Activated CD8-positive, alpha-beta T cell treated with anti-CD3 and anti-CD28 coated beads for 36 hours (primary cell): ENCODE measurements at regions not wholly inside any gene's neighbourhood (a gene's known extent, or its start where the extent isn't known, plus 50 kb on each side); places are given as distances from the start of the nearest gene placed in this dataset.

ENCODE experiments used
- ATAC-seq: fragments of 200-7000 bp; cut with Tn5 transposase; one replicate; pipeline ENCODE4 v1.10.0; 2021; ENCODE audit warnings: mild to moderate bottlenecking, moderate library complexity
- CTCF ChIA-PET: fragments of 350-600 bp; sonication (Branson Sonifier 250); formaldehyde crosslinking; loops from one replicate; lab custom pipeline; 2021; ENCODE audit warnings: antibody characterized with exemption; lab: Charles Lee
- POLR2A ChIA-PET: fragments of 350-600 bp; sonication (Branson Sonifier 250); formaldehyde crosslinking; loops from one replicate; lab custom pipeline; 2021; ENCODE audit warnings: antibody characterized with exemption; lab: Charles Lee
- DNase-seq: peaks from one replicate; pipeline ENCODE4 v3.0.0-alpha.2; 2020
- H3K27ac Mint-ChIP-seq: one replicate; pipeline ENCODE4 v1.8.0; 2021; ENCODE audit warnings: mild to moderate bottlenecking, mixed read lengths
- H3K27me3 Mint-ChIP-seq: one replicate; pipeline ENCODE4 v1.8.0; 2021; ENCODE audit warnings: mixed read lengths
- H3K36me3 Mint-ChIP-seq: one replicate; pipeline ENCODE4 v1.8.0; 2021; ENCODE audit warnings: low read depth, mixed read lengths
- H3K4me1 Mint-ChIP-seq: one replicate; pipeline ENCODE4 v1.8.0; 2021; ENCODE audit warnings: low read depth, mixed read lengths
- H3K4me3 Mint-ChIP-seq: one replicate; pipeline ENCODE4 v1.8.0; 2021; ENCODE audit warnings: mild to moderate bottlenecking, moderate library complexity, mixed read lengths
- H3K9me3 Mint-ChIP-seq: one replicate; pipeline ENCODE4 v1.8.0; 2021; ENCODE audit warnings: mixed read lengths
- intact Hi-C: fragments of 100-400 bp; cut with micrococcal nuclease; formaldehyde crosslinking; loops from one replicate; pipeline ENCODE4 v1.10.0; 2022
- TF ChIP-seq, protein P1 (sequence below): fragments of 200-600 bp; IDR thresholded peaks from one replicate; pipeline ENCODE4 v1.8.0; 2022; ENCODE audit warnings: antibody characterized with exemption, mild to moderate bottlenecking

DNA sequence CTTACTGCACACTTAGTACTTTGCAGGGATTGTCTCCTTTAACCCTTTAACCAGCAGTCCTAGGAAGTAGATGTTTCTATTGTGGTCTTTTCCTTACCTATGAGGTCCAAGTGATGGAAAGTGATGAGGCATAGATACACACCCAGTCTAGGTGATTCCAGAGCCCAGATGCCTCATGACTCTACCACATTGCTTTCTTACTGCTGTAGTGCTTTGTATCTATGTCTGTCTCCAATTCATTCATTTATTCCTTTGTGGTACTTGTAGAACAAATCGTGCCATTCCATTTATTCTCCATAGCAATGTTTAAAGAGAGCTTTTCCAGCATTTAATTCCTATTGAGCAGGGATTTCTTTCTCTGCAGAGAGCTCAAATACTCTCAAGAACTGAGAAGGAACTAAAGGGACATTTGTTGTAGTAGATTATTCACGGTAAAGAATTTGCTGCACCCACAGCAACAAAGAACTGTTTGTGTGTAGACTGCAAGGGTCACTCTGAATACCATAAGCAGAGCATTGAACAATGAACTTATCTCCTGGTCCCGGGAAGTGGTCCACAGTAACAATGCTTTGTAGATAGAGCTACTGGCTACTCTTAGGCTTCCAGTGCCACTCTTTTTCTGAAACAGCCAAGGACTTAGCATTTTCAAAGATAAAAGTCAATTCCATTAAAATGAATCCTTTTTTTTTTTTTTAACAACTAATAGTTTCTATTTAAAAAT is 337.0 kb downstream of the PTEN start:
- TF ChIP-seq, protein P1, sequence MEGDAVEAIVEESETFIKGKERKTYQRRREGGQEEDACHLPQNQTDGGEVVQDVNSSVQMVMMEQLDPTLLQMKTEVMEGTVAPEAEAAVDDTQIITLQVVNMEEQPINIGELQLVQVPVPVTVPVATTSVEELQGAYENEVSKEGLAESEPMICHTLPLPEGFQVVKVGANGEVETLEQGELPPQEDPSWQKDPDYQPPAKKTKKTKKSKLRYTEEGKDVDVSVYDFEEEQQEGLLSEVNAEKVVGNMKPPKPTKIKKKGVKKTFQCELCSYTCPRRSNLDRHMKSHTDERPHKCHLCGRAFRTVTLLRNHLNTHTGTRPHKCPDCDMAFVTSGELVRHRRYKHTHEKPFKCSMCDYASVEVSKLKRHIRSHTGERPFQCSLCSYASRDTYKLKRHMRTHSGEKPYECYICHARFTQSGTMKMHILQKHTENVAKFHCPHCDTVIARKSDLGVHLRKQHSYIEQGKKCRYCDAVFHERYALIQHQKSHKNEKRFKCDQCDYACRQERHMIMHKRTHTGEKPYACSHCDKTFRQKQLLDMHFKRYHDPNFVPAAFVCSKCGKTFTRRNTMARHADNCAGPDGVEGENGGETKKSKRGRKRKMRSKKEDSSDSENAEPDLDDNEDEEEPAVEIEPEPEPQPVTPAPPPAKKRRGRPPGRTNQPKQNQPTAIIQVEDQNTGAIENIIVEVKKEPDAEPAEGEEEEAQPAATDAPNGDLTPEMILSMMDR = no peak
- H3K36me3 Mint-ChIP-seq = no peaks in the 10 kb centered on the region
- no peak overlapping the region for H3K27ac Mint-ChIP-seq
- intact Hi-C loops = no loop called here
- ATAC-seq (no peak), DNase-seq (no peak)
- peaks cover 5% of the 10 kb centered on the region for H3K4me1 Mint-ChIP-seq
- ChIA-PET POLR2A (no interaction called here), CTCF (no interaction called here)
- no peak overlapping the region for H3K4me3 Mint-ChIP-seq
- H3K27me3 Mint-ChIP-seq = no peaks in the 10 kb centered on the region
- no peaks in the 10 kb centered on the region for H3K9me3 Mint-ChIP-seq

DNA sequence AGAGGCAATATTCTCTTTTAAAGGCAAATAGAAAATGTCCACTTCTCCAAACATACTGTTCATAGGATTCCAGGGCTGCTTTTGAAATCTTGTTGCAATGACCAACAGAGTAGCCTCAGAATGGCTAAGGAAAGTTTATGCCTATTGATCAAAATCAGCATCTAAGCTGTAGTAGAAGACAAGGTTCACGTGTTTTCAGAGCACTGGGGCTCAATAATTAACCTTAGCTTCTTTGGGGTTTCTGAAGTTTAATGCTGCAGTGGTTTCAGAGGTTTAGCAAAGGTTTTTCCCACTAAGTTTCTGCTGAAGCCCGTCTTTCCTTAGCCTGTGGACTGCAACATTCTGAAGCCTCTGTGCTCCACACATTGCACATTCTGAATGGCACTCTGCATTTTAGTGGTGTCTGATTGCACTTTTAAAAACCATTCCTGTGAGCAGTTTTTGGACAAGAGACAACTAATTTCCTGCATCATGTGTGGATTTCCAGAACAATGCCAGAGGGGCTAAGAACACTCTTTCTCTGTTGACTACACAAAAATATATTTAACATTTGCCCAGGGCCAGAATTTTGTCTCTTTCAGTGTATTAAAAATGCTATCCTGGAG is 342.5 kb downstream of the PTEN start:
- TF ChIP-seq, protein P1 = no peak
- no peaks in the 10 kb centered on the region for H3K27me3 Mint-ChIP-seq
- ChIA-PET POLR2A (no interaction called here), CTCF (no interaction called here)
- no peaks in the 10 kb centered on the region for H3K9me3 Mint-ChIP-seq
- no peak overlapping the region for H3K4me3 Mint-ChIP-seq
- no peaks in the 10 kb centered on the region for H3K36me3 Mint-ChIP-seq
- H3K27ac Mint-ChIP-seq = no peak overlapping the region
- DNase-seq (no peak), ATAC-seq (no peak)
- H3K4me1 Mint-ChIP-seq = no peaks in the 10 kb centered on the region
- intact Hi-C loops = no loop called here

DNA sequence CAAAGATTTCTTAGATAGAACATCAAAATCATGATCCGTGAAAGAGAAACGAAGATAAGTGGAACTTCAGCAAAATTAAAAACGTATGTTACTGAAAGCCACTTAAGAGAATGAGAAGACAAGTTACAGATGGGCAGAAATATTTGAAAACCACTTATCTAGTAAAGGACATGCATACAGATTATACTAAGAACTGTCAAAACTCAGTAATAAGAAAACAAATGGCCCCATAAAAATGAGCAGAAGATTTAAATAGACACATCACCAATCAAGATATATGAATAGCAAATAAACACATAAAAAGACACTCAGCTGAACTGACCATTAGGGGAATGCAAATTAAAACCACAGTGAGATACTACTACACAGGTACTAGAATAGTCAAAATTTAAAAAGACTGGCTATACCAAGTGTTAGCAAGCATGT is 343.7 kb downstream of the PTEN start:
- H3K4me1 Mint-ChIP-seq = peaks cover 9% of the 10 kb centered on the region
- no peaks in the 10 kb centered on the region for H3K9me3 Mint-ChIP-seq
- CTCF ChIA-PET = no interaction called here
- TF ChIP-seq, protein P1 = no peak
- H3K36me3 Mint-ChIP-seq = no peaks in the 10 kb centered on the region
- no peak overlapping the region for H3K27ac Mint-ChIP-seq
- ATAC-seq = no peak
- intact Hi-C loops = no loop called here
- H3K27me3 Mint-ChIP-seq = no peaks in the 10 kb centered on the region
- H3K4me3 Mint-ChIP-seq = no peak overlapping the region
- DNase-seq = no peak
- POLR2A ChIA-PET = no interaction called here

DNA sequence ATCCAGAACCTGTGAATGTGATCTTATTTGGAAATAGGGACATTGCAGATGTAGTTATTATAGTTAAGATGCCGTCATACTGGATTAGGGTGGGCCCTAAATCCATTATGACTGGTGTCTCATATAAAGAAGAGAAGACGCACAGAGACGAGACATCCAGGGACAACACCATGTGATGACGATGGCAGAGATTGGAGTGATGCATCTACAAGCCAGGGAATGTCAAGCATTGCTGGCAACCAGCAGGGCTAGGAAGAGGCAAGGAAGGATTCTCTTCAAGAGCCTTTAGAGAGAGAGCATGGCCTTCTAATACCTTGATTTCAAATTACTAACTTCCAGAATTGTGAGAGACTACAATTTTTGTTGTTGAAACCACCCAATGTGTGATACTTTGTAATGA is 345.8 kb downstream of the PTEN start:
- TF ChIP-seq, protein P1 = no peak
- CTCF ChIA-PET = no interaction called here
- DNase-seq (no peak), ATAC-seq (no peak)
- Mint-ChIP-seq H3K4me1 (peaks cover 11% of the 10 kb centered on the region), H3K36me3 (no peaks in the 10 kb centered on the region), H3K27me3 (peaks cover 1% of the 10 kb centered on the region), H3K27ac (no peak overlapping the region), H3K4me3 (no peak overlapping the region), H3K9me3 (no peaks in the 10 kb centered on the region)
- intact Hi-C loops = no loop called here
- POLR2A ChIA-PET = no interaction called here

DNA sequence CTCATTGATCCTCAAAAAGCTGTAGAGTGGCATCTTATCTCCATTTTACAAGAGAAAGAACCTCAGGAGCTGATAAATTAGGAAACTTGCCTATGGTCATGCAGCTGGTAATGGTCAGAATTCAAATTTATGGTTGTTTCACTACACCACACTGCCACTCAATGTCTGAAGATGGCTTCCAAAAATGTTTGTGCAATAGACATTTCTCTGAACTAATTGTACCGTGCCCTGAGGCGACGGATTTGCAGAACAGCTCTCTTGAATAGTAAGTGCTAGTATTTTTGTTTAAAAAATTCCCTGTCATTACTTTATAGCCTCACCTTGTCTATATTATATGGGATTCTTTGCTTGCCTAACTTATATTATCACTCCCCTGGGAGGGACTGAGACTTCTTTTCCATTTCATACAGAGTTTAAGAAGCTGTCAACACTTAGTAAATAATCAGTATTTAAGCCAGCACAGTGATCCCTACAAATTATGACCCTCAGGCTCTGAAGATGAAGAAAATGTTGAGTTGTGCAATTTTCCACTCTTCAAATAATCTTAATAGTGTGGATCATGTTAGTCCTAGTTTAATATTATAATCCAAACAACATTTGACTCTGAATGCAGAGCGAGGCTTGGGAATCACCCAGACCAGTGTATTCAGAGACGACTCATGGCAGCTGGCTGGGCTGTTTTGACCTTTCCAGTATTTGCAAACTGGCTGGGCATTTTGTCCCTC is 346.6 kb downstream of the PTEN start:
- no peak overlapping the region for H3K27ac Mint-ChIP-seq
- H3K9me3 Mint-ChIP-seq = no peaks in the 10 kb centered on the region
- intact Hi-C loops = no loop called here
- no peak for ATAC-seq
- H3K4me1 Mint-ChIP-seq = peaks cover 11% of the 10 kb centered on the region
- no peak for DNase-seq
- H3K36me3 Mint-ChIP-seq = no peaks in the 10 kb centered on the region
- peaks cover 1% of the 10 kb centered on the region for H3K27me3 Mint-ChIP-seq
- ChIA-PET CTCF (no interaction called here), POLR2A (no interaction called here)
- TF ChIP-seq, protein P1 = no peak
- no peak overlapping the region for H3K4me3 Mint-ChIP-seq
